Activated CD4-positive, CD25-positive, alpha-beta regulatory T cell treated with anti-CD3 and anti-CD28 coated beads, Interleukin-2, amount 50 U/mL, for 72 hours (primary cell): ENCODE measurements at regions not wholly inside any gene's neighbourhood (a gene's known extent, or its start where the extent isn't known, plus 50 kb on each side); places are given as distances from the start of the nearest gene placed in this dataset.
"Not testable (repeated sequence)": the region's sequence is repeated elsewhere in the genome, so short reads cannot be mapped to it uniquely, and the experiment has no call there.

ENCODE experiments used
- DNase-seq: peaks from one replicate; pipeline ENCODE4 v3.0.0; 2021

DNA sequence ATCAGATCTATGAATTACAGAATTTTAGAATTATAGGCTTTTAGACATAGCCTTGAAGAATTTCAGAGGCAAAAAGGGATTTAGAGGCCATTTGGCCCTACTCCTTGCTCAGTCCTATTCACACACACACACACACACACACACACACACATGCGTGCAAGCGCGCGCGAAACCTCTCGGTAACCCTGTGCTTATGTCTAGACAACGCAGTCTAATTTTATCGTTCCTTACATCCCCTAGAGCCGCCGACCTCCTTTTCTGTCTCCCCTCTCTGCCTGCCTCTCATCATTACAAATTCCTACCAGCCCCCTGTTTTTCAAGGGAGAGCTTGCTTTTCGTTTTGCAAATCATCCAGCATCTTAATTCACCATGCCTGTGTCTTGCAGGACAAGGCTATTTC lies 252.1 kb downstream of the FOXD2 start:
- DNase-seq = no peak

DNA sequence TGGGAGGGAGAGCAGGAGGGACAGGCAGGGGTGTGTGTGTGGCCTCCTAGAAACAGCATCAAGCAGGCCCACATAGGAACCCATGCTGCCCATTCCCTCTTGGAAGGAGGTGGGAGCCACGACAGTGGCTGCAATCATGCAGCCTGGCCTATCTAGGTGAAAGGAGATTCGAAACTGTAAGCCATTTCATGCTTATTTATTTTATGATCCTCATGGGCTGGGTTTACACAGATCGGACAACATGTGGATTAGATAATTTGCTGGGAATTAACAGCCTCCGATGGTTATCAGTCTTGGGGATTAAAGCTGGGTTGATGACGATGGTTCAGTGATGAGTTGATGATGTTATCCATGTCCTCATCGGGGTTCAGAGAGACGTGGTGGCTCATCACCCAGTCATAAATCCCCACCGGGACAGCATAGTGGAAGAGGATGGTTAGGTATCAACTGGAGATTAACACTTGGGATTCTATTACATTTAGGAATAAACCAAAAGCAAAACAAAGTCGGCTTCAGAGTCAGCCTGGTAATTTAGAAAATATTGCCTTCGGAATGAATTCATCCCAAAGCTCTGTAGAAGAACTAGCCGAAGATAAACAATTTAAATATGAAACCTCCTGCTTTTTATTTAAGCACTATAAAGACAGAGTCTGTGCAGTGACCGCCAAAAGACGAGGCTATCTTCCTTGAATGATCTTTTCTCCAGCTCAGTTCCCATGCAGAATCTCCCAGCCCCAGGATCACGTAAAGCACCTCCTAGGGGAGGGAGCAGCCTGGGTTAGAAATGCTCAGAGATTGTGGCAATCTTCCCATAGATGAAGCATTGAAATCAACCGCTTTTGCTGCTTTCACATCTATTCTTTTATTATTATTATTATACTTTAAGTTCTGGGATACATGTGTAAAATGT lies 252.8 kb downstream of the FOXD2 start:
- no peak for DNase-seq

- DNase-seq = not testable (repeated sequence)
These were observed 253.4 kb downstream of the FOXD2 start for GRCh38 chr1:47691293-47691692.

DNA sequence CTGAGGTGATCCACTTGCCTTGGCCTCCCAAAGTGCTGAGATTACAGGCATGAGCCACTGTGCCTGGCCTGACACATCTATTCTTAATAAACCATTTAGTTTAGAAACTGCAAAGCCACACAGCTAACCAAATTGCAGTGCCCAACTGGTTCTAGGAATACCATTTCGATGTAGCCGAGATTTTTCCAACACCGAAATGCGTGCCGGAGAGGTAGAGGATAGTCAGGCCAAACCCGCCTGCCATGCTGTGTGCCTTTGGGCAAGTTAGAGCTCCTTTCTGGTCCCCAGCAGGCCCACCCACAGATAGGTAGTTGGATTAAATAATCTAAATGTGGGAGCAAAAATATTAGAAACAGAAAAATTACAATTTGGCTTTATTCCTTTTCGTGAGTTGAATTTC lies 254.4 kb downstream of the FOXD2 start:
- no peak for DNase-seq

GRCh38 chr1:47693115-47693514 lies 255.3 kb downstream of the FOXD2 start:
- DNase-seq = no peak

DNA sequence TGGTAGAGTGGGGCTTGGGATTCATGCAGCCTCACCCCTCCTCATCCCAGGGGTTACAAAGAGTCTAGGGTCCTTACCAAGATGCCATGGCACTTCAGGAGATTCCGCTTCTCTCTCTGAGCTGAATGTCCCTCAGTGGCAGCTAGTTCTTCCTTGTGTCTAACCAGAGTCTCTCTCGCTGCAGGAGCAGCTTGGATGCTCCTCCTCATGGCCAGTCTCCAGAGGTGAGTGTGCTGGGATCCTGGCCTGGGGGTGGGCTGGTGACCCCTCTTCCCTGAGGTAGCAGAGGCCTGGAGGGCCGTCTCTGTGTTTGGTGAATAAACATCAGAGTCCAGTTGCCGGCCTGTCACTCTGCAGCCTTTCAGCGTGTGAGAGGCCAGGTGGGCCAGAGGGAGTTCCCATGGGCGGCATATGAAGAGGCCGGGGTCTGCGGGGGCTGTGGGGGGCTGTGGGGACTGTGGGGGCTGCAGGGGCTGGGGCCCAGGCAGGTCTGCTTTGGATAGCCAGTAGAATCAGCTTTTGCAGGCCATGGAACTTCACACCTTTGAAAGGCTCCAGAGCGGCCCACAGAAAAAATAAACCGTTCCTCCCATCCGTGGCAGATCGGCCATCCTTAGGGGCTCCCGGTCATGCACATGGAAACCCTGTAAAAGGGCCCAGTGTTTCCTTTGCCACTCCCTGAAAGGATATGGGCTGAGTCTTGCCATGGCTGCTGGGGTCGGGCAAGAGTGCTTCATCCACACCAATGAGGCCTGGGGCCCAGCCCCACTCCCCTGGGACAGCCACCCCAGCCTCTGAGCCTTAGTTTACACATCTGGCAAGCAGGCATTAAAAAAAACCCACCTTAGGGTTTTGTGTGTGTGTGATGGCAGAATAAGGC lies 256.4 kb downstream of the FOXD2 start:
- no peak for DNase-seq

DNA sequence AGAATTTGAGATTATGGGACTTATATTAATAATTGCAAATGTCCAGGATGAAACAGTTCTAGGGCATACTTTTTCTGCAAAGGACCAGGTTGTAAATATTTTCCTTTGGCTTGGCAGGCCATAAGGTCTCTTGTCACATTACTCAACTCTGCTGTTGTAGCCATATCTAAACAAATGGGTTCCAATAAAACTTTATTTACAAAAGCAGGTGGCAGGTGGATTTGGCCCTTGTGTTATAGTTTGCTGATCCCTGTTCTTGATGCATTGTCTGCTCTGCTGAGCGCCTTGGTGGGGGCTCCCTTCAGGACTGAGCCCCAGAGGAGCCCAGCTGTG lies 258.5 kb downstream of the FOXD2 start:
- DNase-seq = no peak

DNA sequence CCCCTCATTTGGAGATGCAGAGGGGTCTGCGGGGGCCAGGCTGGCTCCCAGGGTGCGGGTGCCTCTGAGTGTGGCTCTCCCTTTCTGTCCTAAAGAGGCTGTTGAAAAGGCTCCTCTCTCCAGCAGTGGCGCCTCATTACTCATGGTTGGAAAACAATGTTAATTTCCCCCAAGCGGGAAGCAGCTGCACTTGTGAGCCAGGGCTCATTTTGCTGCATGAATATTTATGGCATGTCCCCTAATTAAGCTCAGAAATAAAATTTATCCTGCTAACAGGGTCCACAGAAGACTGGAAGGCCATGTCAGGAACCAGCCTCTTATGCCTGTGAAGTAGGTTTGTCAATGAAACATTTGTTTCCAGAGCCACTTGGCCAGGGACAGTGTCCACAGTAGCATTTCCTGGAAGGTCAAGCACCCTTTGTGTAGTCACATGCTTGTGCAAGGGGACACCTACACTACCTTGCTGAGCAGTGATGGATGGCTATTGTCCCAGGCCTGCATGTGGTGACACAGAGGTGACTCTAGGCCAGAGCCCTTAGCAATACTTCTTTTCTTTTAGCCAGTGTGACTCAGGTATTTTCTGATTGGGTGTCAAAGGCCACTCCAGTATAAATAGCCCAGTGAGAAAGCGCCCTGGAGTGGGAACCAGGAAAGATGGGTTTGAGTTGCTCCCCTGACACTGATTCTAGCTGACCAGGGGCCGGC lies 259.0 kb downstream of the FOXD2 start:
- DNase-seq = no peak

- DNase-seq = no peak
These were observed 259.9 kb downstream of the FOXD2 start for GRCh38 chr1:47697616-47698335.

GRCh38 chr1:47699492-47700235 lies 261.8 kb downstream of the FOXD2 start:
- DNase-seq = no peak

DNA sequence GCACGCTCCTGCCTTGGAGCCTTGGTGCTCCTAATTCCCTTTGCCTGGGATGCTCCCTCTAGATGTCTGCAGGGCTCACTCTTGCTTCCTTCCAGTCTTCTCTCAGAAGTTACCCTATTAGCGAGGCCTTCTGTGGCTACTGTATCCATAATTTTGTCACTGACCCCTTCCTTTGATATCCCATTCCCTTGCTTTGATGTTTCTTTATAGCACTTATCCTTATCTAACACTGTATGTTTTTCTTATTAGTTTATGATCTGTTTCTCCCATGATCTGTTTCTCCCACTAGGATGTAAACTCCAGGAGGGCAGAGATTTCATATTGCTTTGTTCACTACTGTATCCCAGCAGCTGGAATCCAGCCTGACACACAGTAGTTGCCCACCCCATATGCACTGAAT lies 263.4 kb downstream of the FOXD2 start:
- no peak for DNase-seq

DNA sequence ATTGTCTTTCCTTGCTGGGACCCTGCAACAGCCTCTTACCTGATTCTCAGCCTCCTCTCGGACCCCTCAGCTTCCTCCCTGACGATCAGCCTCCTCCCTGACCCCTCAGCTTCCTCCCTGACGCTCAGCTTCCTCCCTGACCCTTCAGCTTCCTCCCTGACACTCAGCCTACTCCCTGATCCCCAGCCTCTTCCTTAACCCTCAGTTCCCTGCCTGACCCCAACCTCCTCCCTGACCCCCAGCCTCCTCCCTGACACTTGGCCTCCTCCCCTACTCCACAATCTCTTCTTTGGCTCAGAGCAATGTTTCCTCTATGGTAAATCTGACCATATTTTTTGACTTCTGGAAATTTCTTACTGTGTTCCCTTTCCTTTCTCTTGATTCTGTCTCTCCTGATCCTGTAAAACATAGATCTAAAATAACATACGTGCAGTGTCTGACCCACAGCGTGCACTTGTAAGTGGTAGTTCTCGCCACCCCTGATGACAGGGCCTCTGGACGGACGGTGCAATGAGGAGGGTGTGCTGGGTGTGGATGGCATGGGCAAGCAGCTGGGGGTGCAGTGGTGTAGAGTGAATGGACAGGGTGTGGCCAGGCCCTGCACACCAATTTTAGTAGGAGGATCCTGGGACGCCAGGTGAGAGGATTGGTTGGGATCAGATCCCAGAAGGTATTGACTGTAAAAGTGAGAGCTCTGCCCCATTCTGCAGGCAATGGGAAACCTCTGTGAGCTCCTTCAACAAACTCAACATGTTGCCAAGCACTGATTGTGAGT lies 264.1 kb downstream of the FOXD2 start:
- DNase-seq = no peak

DNA sequence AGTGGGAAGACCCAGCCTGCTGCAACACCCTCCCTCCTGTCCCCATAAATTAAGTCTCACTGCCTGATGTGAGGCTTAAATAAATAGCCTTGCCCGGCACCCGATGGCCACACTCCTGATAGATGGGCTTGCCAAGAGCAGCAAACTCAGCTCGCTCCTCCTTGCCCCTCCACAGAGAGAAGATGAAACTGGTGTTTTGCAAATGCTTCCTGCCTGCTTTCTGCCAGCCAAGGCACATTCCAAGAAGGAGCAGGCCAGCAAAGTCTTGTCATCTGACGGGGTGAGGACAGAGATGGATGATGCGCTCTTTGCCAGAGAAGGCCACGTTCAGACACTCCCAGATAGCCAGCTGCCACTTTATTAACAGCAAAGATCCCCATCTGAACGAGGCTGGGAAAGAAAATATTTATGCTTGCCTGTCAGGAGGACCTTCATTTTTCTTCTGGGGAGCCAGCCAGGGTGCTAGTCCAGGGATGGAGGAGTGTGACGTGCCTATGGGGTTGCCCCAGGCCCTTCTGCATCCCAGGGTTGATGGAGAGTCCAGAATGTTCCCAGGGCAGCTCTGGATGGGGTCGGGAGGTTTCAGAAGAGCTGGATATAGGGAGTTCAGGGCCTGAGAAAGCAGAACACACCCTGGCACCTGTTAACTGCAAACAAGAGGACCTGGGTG lies 265.4 kb downstream of the FOXD2 start:
- no peak for DNase-seq

DNA sequence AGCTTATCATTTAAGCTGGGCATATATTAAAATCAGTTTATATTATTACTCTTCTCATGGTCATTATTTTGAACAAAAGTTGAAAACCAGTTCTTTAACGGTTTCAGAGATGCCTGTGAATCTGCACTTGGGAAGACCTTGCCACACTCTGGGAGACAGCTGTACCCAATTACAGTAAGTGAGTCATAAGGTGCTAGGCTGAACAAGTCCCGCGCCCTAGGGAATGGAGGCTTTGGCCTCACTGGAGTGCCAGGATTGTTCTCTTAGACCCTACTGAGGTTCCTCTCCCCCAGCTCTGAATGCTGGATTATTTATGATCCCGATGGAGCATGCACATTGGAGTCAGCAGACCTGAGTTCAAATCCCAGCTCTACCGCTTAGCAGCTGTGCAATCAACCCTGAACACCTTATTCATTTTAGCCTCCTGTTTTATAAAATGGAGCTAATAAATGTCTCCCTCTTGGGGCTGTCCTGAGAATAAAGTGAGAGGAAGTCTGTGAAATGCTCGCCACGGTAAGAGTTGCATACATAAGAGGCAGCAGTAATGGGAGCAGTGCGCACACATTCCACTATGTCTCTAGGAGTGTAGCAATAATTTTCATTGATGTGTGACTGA lies 266.2 kb downstream of the FOXD2 start:
- DNase-seq = no peak

DNA sequence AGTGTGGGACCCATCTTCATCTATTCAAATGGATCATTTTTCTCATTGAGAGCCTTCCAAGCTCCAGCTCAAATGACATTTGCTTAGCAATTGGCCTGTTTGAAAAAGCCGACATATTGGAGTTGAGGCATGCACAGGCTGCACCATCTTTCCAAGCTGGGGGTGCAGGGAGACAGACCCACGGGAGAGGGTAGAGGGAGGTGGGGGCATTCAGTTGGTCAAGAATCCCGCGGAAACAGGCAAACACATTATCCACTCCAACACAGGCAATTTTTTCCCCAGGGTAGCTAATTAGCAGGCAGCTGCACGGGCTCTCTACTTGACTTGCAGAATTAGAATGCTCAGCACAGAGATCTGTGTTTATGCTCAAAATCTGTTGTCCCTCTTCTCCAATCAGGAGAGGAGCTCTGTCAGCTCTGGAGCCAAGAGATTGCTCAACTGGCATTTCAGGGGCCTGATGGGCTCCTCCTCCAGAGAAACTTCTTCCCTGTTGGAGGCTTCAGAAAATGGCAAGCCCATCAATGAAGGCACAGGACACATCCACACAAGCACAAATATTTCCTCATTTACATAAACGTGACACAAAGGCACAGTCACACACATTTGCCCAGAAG lies 267.8 kb downstream of the FOXD2 start:
- DNase-seq = no peak

- no peak for DNase-seq
These were observed 269.7 kb downstream of the FOXD2 start for GRCh38 chr1:47707503-47707902.

- no peak for DNase-seq
These were observed 270.2 kb downstream of the FOXD2 start for GRCh38 chr1:47708019-47708535.

GRCh38 chr1:47708658-47709018 lies 270.8 kb downstream of the FOXD2 start:
- no peak for DNase-seq
